ENCODE measurements at regions not wholly inside any gene's neighbourhood (a gene's known extent, or its start where the extent isn't known, plus 50 kb on each side); places are given as distances from the start of the nearest gene placed in this dataset.
"Not testable (repeated sequence)": the region's sequence is repeated elsewhere in the genome, so short reads cannot be mapped to it uniquely, and the experiment has no call there.

DNA sequence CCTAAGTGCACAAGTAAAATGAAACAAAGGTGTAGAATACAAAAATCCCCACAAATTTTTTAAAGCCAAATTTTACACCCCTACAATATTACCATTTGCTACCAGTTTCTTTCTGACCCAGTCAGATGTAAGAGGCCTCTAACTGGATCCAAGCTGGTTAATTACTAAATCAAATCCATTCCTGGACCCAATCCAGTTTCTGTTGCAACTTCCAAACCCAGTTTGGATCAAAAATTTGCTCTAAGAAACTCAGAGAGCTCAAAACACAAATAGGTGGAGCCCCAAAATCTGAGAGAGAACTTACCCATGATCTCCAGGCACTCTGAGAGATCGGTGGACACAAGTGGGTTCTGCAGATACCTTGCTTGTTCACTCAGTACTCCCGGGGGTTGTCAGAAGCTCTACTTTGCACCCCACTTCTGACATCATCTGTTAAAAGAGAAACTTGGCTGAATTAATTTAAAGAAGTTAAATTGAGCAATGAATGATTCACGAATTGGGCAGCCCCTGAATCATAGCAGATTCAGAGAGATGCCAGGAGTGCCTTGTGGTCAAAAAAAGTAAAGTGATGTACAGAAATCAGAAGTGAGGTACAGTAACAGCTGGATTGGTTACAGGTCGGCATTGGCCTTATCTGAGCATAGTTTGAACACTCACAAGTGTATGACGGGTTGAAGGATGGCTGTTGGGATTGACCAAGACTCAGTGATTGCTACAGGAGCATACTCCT, 448.0 kb downstream of the KCNT2 start:
- DNase-seq (ENCODE audit: low read depth) = no peak
- H3K4me3 ChIP-seq (ENCODE audit: low read depth, low read length) = no peak overlapping the region
- TF ChIP-seq CTCF (IDR thresholded peaks at IDR 0.05; ENCODE audit: insufficient read depth, low read depth, low read length, missing control alignments) = no peak

- no peak for DNase-seq (ENCODE audit: low read depth)
- no peak overlapping the region for H3K4me3 ChIP-seq (ENCODE audit: low read depth, low read length)
- no peak for TF ChIP-seq CTCF (IDR thresholded peaks at IDR 0.05; ENCODE audit: insufficient read depth, low read depth, low read length, missing control alignments)
Observed at GRCh38 chr1:196155586-196155985, 452.7 kb downstream of the KCNT2 start.

DNA sequence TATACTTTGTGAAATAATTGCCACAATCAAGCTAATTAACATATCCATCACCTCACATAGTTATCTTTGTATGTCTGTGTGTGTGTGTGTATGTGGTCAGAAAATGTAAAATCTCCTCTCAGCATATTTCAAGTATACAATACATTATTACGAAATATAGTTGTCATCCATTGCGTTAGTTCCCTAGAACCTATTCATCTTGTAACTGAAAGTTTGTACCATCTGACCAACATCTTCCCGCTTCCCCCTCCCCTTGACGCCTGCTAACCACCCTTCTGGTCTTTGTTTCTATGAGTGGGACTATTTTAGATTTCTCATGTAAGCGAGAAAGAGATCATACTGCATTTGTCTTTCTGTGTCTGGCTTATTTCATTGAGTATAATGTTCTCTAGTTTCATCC, 455.3 kb downstream of the KCNT2 start:
- no peak overlapping the region for H3K4me3 ChIP-seq (ENCODE audit: low read depth, low read length)
- peak; percentile 57 for DNase-seq (ENCODE audit: low read depth)
- TF ChIP-seq CTCF (IDR thresholded peaks at IDR 0.05; ENCODE audit: insufficient read depth, low read depth, low read length, missing control alignments) = no peak

DNA sequence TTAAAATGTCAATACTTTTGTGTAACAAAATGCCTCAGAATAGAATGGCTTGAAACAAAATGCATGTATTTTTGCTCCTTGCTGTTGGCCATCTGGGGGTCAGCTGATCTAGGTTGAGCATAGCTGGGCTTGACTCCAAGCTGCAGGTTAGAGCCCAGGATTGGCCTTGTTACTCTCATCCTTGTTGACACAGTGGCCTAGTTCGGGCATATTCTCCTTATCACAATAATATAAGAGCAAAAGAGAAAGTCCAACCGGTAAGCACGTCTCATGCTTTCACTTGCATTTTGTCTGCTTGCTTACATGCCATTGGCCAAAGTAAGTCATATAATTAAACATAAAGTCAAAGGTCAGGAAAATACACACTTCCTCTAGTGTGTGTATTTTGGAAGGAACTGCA, 456.2 kb downstream of the KCNT2 start:
- TF ChIP-seq CTCF (IDR thresholded peaks at IDR 0.05; ENCODE audit: insufficient read depth, low read depth, low read length, missing control alignments) = no peak
- no peak overlapping the region for H3K4me3 ChIP-seq (ENCODE audit: low read depth, low read length)
- DNase-seq (ENCODE audit: low read depth) = peak; percentile 38

DNA sequence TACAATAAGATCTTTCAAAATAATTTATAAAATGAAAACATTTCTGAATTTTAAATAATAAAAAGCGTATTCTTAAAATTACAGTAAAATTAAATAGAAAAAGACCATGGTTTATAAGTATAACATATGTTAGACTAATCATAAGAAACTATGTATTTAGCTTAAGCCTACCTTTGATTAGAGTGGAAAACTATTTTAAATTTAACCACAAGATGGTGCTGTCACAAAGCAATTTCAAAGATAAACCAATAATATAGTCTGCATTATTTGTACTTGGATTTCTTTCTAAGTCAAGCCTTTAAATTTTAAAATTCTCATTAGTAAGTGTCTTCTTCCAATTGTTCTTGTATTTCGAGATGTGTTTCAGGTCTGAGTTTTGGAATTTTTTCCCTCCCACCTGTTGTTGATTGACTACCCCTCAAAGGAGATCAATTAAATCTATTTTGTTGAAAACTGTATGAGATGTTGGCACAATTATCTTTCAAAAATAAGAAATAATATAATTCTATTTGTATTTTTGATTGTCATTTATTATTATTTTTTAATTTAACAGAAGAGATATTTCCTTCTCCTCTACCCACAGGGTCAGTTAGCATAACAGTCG, 459.8 kb downstream of the KCNT2 start:
- peak; percentile 9 for TF ChIP-seq CTCF (IDR thresholded peaks at IDR 0.05; ENCODE audit: insufficient read depth, low read depth, low read length, missing control alignments)
- peak; percentile 44 for DNase-seq (ENCODE audit: low read depth)
- no peak overlapping the region for H3K4me3 ChIP-seq (ENCODE audit: low read depth, low read length)

DNA sequence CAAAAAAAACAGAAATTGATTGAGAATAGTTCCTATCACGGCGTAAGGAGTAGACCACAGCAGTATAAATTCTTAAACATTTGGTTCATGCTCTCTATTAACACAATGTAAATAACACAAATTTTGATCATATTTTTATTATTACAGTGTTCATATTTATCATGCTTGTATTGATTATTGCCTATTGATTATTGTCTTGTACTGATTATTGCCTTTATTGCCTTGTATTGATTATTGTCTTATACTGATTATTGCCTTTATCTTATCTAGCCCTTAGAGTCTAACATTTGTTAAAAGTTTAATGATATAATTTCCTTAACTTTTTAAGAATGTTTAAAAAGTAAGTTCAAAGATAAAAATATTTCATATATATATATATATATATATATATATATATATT, 460.7 kb downstream of the KCNT2 start:
- H3K4me3 ChIP-seq (ENCODE audit: low read depth, low read length) = no peak overlapping the region
- no peak for DNase-seq (ENCODE audit: low read depth)
- TF ChIP-seq CTCF (IDR thresholded peaks at IDR 0.05; ENCODE audit: insufficient read depth, low read depth, low read length, missing control alignments) = no peak

GRCh38 chr1:196145151-196145550, 463.1 kb downstream of the KCNT2 start:
- H3K4me3 ChIP-seq (ENCODE audit: low read depth, low read length); DNase-seq (ENCODE audit: low read depth): not testable (repeated sequence)
